GM18868 (cell line): ENCODE measurements at regions not wholly inside any gene's neighbourhood (a gene's known extent, or its start where the extent isn't known, plus 50 kb on each side); places are given as distances from the start of the nearest gene placed in this dataset.
"Not testable (repeated sequence)": the region's sequence is repeated elsewhere in the genome, so short reads cannot be mapped to it uniquely, and the experiment has no call there.

Experiments
- ATAC-seq: cut with Tn5 transposase; IDR thresholded peaks from one replicate; pipeline ENCODE4 v1.9.1; 2021; ENCODE audit warnings: mild to moderate bottlenecking, moderate library complexity; ENCODE audit not compliant: unreplicated experiment

DNA sequence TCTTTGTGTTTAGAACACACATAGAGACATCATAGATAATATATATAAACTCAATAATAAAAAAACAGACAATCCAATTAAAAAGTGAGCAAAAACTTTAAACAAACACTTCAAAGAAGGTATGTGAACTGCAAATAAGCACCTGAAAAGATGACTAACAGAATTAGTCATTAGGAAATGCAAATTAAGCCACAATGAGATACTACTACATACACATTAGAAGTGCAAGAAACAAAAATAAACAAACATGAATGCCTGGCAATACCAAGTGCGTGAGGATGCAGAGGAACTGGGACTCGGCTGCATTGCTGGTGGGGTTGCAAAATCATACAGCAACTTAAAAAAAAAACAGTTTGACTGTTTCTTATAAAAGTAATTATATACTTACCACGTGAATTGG lies 799.0 kb downstream of the KCNJ2 start:
- ATAC-seq = no peak

DNA sequence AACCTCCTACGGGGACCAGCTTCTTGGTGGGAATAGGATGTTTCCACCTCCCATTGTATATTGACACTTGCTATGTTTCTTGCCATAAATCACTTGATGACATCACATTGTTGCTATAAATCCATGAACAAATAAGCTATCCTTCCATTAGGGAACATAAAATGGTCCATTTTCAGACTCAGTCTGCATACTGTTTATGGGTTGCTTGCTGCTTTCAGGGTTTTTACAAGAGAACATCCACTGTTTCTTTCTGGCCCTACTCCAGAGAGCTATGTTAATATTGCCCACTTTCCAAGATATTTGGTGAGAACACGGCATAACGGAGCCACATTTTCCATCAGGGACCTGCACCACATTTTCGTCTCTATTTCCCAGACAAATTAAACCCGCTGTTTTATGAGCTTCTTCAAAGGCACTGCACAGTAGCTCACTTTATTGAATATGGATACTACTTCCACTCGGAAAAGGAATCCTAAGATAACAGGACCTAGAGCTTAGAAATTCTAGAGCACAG lies 800.2 kb downstream of the KCNJ2 start:
- ATAC-seq = no peak

DNA sequence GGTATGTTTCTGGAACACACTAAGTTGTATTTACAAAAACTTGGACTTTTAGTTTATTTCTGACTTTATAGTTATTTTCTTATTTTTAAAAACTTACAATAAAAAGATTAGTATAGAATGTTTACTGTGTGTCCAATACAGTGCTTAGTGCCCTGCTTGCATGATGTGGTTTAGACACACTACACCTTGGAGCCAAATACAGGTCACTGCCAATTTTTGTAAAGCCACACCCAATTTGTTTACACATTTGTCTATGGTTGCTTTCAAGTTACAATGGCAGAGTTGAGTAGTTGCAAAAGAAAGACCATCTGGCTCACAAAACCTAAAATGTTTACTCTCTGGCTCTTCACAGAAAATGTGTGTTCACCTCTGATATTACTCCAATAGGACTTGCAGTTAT lies 807.1 kb downstream of the KCNJ2 start:
- ATAC-seq = no peak

DNA sequence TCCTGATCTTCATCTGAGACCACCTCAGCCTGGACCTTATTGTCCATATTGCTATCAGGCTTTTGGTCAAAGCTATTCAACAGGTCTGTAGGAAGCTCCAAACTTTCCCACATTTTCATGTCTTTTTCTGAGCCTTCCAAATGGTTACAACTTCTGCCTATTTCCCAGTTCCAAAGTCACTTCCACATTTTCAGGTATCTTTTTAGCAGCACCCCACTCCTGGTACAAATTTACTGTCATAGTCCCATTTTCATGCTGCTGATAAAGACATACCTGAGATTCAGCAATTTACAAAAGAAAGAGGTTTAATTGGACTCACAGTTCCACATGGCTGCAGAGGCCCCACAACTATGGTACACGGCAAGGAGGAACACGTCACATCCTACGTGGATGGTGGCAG lies 815.5 kb downstream of the KCNJ2 start:
- no peak for ATAC-seq

DNA sequence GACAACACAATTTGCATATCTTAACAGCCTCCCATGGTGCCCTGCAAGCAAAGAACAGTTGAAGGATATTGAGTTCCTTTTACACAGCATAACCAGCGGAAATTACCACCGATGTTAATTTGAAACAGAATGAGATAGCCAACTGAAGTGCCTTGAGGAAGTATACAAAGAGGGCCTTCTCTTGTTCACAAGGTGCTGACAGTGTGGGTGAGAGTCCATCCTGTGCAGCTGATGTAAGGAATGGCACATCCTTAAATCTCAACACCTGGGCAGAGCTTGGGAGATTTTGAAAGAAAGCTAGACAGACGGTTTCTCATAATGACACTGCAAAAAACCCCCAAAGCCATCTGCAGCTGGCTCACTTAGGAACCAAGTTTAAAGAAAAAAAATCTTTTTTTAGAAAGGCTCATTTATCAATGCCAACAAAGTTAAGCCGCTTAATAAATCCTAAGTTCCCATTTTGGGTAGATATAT lies 818.6 kb downstream of the KCNJ2 start:
- ATAC-seq = peak; percentile 78

DNA sequence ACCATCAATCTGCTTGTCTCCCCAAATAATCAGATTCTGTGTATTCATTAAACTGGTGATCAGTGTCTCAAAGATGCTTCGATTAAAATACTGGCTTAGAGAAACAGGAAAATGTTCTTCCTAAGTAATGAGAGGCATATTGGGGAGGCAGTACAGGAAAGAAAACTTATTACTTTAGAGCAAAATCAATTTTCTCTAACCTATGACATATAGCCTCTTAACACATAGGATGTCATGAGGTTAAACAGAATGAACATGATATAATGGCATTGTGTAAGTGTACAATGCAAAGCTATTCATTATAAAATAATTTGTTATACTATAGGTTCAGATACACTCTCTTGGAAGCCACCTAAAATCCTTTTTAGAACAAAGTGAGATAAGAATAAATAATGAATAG lies 819.3 kb downstream of the KCNJ2 start:
- no peak for ATAC-seq

DNA sequence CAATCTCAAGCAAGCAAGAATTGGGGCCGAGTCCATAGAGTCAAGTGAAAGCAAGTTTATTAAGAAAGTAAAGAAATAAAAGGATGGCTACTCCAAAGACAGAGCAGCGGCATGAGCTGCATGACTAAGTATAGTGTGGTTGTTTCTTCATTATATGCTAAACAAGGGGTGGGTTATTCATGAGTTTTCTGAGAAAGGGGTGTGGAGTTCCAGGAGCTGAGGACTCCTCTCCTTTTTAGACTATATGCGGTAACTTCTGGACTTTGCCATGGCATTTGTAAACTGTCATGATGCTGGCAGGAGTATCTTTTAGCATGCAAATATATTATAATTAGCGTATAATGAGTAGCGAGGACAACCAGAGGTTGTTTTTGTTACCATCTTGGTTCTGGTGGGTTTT lies 819.9 kb downstream of the KCNJ2 start:
- no peak for ATAC-seq

DNA sequence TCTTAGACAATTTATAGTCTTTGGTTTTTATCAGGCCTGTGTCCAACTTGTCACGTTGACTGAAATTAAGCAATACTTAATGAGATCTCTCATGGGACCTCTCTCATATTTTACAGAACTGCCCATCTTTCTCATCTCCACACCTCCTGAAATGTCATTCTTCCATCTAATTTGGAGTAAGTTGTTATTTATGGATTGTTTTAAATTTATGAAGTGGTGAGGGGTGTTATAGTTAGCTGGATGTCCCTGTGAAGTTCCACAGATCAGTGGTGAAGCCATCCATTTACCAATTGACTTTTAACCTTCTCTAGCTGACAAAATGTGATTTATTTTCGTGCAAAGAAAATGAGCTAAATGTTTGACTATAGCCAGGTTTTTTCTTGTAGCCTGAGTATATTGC lies 824.9 kb downstream of the KCNJ2 start:
- no peak for ATAC-seq

DNA sequence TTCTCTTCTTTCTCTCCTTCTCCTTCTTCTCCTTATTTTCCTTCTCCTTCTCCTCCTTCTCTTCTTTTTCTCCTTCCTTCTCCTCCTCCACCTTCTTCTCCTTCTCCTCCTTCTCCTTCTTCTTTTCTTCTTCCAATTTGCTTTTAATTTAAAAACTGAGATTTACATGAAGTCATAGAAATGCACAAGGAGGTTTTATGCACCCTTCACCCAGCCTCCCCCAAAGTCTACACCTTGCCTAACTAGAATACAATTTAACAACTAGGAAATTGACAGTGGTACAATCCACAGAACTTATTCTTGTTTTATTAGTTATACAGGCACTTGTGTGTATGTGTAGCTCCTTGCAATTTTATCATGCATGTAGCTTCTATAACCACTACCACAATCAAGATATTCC lies 826.7 kb downstream of the KCNJ2 start:
- ATAC-seq = no peak

DNA sequence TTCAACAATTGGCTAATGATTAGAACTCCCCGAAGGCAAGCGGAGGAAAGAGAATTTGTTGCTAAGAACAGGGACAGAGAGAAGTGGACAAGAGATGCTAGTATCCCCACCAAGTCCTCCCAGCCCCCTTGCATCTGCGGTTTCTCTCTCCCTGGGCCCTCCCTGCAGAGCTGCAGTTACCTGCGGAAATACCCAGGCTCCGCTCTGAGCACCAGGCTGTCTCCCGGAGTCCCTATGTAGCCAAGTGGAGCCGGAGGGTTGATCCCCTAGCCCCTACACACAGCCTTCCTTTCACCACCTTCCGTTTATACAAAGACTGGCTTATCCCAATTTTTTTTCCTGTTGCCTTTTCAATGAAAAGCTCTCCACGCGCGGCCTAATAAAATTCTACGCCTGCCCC lies 834.4 kb downstream of the KCNJ2 start:
- ATAC-seq = no peak

DNA sequence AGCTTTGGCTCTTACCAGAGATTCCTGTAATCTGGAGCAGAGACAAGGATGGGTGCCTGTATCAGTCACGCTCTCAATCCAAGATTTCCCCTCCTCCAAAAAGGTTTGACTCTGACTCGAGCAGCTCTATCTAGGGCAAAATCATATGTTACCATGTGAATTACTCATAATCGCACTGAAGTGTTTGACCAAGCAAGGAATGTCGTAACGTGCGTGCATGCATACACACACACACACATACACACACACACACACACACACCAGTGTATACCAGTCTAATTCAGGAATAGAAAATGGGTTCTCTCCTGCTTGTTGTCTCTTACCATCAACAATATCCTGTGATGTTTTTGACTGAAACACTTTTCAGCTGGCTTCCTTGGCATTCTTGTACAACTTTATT lies 835.1 kb downstream of the KCNJ2 start:
- no peak for ATAC-seq

DNA sequence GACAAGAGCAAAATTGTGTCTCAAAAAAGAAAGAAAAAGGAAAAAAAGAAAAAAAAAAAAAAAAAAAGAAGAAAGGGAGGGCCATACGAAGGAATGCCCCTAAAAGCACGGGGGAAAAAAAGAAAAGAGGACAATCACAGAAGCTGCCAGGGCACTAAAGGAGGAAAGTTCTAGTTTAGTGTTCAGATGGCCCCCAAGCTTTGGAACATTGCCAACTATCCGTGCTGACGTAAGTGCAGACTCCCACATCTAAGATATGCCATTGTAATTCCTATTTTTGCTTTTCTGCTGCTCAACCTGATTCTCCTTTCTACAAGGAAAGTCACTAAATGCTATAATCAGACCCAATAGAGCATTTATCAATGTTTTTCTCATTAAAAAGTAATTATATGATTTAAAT lies 842.1 kb downstream of the KCNJ2 start:
- no peak for ATAC-seq

DNA sequence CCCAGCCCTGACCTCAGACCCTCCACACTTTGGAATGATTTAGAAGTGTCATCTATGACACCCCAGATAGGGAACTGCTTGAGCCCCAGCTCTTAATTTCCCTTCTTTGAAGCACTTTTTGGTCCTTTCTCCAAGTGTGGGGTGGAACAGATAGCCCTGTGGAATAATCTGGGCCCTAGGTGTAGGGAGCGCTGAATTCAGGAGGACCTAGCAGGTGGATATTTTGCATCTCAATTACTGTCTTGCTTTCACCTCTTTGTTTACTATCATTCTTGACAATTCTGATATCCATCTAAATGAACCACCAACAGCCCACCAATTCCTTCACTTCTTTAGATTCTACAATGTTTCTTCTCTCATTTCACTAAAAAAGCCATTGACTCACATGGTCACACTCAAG lies 850.4 kb downstream of the KCNJ2 start:
- ATAC-seq = no peak

DNA sequence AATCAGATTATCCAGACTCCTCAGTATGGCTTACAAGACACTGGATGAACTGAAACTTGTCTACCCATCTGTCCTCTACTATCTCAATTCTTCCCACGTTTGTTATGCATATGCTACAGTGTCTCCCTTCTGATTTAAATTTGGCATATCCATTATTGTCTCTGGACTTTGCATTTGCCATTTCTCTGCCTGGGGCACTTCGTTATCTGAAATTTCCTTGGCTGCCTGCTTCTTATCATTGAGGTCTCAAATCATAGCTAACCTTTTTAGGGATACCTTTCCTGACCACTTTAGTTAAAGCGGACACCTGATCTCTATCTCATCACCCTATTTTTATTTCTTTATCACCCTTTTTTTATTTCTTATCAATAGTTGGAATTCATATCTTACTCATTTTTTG lies 853.4 kb downstream of the KCNJ2 start:
- ATAC-seq = no peak

DNA sequence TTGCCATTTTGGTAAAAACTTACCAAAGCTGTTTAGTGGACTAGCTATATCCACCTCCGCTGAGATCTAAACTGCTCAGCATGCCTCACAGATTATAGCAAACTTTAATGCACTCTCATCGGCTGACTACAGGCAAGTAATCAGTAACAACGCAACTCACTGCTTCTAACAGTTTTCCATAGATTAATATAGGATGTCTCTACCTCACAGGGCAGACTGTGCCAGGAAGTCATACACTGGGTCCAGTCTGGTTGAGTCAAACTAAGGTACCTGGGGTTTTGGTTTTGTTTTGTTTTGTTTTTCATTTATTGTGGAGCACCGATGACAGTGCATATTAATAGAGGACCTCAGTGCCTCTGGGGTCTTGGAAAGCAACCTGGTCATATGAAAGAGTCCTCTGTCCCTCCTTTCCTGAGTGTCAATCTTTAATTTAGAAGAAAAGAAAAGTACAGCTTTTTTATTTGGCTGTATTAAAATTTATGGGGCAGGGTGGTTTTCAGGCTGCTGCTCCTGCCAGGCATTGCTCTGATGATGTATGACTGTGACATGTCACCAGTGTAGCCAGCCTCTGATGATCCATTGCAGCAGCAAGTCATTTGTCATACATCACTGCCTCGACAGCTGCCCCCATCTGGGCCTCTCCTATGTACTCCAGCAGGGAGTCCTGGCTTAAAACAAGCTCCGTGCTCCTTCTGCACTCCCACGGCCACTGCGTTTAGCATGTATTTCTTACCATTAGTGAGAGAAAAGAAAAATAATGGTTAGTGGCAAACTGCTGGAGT lies 854.1 kb downstream of the KCNJ2 start:
- ATAC-seq = no peak

DNA sequence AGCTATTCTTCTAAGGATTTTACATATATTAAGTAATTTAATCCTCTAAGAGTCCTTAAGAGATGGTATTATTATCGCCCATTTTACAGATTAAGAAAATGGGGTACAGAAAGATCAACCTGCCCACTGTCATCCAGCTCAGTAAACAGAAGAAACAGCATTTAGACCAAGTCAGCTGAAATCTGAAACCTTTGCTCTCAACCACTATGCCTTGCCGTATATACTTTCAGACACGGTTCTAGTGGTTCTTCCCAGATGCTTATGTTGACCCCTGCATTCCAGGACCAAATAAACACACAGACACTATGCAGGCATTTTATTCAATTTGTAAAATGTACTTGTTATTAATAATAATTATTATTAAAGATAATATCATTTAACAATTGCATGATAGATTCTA lies 854.8 kb downstream of the KCNJ2 start:
- ATAC-seq = no peak

DNA sequence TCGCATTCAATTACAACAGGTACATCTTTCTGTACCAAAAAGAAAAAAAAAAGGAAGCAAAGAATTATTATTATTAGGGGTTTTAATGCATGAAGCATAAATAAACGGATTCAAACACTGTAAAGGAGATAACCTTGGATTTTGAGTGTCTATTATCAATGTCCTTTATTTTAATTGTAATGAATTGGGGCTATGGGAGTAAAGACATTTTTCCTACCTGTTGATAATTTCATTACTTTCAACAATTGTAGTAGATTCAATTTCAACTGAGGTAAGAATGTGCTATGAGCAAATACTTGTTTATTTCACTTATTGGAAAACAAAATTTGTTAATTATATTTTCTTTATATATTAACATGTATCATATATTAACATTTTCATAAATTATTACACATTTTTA lies 855.6 kb downstream of the KCNJ2 start:
- ATAC-seq = no peak

DNA sequence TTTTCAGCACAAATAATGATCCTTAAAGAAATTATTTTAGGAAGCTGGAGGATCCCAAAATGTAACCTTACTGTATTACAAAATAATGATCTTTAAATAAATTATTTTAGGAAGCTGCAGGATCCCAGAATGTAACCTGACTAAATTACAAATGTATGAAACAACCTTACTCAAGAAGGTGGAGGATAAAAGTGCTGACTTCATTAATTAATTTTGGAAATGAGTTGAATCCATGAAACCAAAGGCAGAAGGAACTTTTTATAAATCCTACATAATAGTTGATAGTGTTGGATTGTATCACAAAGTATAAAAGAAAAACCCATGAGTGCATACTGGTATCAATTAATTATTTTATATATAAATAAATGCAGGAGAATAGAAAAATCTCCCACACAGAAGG lies 859.9 kb downstream of the KCNJ2 start:
- no peak for ATAC-seq

DNA sequence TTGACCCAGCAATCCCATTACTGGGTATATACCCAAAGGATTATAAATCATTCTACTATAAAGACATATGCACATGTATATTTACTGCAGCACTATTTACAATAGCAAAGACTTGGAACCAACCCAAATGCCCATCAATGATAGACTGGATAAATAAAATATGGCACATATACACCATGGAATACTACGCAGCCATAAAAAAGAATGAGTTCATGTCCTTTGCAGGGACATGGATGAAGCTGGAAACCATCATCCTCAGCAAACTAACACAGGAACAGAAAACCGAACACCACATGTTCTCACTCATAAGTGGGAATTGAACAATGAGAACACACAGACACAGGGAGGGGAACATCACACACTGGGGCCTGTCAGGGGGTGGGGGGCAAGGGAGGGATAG lies 862.0 kb downstream of the KCNJ2 start:
- ATAC-seq = not testable (repeated sequence)

DNA sequence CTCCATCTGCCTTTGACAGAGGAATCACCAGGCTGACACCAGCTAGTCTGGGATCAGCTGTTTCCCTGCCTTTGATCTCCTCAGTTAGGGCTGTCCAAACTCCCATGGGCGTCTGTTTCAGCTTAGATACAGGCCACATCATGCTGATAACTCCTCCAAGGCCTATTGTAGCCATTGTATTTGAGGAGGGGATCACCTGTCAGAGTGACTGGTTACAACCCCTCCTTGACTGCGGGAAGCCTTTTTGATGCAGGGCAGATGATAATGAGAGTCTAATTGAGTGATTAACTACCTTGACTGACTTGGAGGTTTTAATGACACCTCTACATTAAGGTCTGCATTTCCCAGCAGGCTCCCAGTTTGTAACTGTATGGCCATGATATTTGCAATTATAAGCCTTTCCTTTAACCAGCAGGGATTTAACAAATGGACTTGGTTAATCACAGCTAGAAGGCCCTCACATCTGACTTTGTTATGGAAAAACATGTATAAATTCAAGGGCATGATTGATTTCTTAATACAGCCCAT lies 863.5 kb downstream of the KCNJ2 start:
- ATAC-seq = no peak

DNA sequence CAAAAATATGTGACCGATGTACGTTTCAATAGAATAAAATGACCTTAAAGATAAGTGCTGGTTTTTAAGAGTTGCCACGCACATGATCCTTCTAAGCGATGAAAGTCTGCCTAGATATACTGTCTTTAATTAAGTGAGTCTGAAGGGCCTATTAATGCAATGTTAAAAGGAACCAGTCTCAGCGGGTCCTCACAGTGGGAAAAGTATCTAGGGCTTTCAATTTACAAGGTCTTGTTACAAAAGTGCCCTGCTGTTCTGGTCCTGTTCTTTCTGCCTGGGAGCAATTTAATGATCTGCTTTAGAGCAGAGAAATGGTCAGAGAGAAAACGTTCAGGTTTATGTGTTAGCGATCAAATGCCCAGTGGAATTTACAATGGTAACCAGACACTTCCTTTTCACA lies 864.0 kb downstream of the KCNJ2 start:
- no peak for ATAC-seq

DNA sequence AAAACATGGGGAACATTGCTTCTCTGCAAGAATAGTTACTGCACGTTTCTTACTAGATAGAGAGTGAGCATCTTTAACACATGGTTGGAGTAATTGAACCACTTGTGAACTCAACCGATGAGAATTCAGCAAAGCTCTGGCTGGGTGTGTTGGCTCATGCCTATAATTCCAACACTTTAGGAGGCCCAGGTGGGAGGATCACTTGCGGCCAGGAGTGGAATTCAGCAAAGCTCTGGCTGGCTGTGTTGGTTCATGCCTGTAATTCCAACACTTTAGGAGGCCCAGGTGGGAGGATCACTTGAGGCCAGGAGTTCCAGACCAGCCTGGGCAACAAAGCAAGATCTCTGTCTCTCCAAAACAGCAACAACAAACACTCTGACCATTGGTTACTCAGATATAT lies 865.9 kb downstream of the KCNJ2 start:
- no peak for ATAC-seq

DNA sequence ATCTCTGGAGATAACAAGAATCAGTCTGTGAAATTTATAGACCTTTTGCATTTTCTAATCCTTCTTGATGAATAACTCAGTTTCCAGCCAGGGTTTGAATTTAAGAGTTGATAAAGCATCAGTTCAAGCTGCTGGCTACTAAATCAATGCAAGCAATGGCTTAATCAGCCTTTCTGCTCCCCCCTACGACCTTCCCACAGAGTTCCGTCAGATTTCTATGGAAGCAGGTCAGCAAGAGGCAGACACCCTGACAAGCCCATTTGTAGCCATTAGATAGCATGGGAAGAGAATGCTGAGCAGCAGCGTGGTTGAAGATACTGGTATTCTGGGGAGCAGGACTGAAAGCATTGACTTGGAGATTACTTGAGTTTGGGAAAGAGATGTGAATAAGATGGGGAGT lies 868.1 kb downstream of the KCNJ2 start:
- ATAC-seq = no peak
